DND-41 (cell line): ENCODE measurements at regions not wholly inside any gene's neighbourhood (a gene's known extent, or its start where the extent isn't known, plus 50 kb on each side); places are given as distances from the start of the nearest gene placed in this dataset.

Experiments used
- ATAC-seq: fragments of 200-7000 bp; cut with Tn5 transposase; 3 replicates; pipeline ENCODE4 v1.9.1; 2021; ENCODE audit warnings: low read depth; ENCODE audit not compliant: insufficient read depth
- DNase-seq: peaks from one replicate; pipeline ENCODE4 v3.0.0-alpha.2; 2020
- H2AFZ ChIP-seq: 2 replicates; pipeline ENCODE4 v1.6.0; 2012; ENCODE audit warnings: low read depth, low read length
- H3K27ac ChIP-seq: 2 replicates; pipeline ENCODE4 v1.5.1; 2012; ENCODE audit warnings: low read length, inconsistent platforms
- H3K27me3 ChIP-seq: fragments of 200-600 bp; sonication (generic); 2 replicates; pipeline ENCODE4 v1.6.0; 2012; ENCODE audit warnings: low read length, mild to moderate bottlenecking, inconsistent platforms; ENCODE audit not compliant: insufficient read depth, poor library complexity
- H3K36me3 ChIP-seq: 2 replicates; pipeline ENCODE4 v1.5.1; 2012; ENCODE audit warnings: low read length, inconsistent platforms; ENCODE audit not compliant: insufficient read depth
- H3K4me1 ChIP-seq: 2 replicates; pipeline ENCODE4 v1.5.1; 2012; ENCODE audit warnings: mild to moderate bottlenecking, low read length; ENCODE audit not compliant: insufficient read depth
- H3K4me2 ChIP-seq: 2 replicates; pipeline ENCODE4 v1.6.0; 2012; ENCODE audit warnings: mild to moderate bottlenecking, moderate library complexity, low read length, inconsistent platforms; ENCODE audit not compliant: insufficient read depth
- H3K4me3 ChIP-seq, 2 experiments: fragments of 200-600 bp in 1 of 2; shearing (Covaris generic) in 1 of 2; 2 replicates each; pipeline ENCODE4 v1.5.1; 2012 to 2016; ENCODE audit warnings: inconsistent platforms in 2 of 2, low read length in 2 of 2, mild to moderate bottlenecking in 2 of 2, low read depth in 1 of 2, moderate library complexity in 1 of 2
- H3K79me2 ChIP-seq: 2 replicates; pipeline ENCODE4 v1.6.0; 2012; ENCODE audit warnings: low read length, inconsistent platforms; ENCODE audit not compliant: insufficient read depth
- H3K9ac ChIP-seq: 2 replicates; pipeline ENCODE4 v1.6.0; 2012; ENCODE audit warnings: low read depth, mild to moderate bottlenecking, inconsistent platforms, low read length, moderate library complexity
- H3K9me3 ChIP-seq: 2 replicates; pipeline ENCODE4 v1.5.1; 2012; ENCODE audit warnings: low read length, moderate library complexity, mild to moderate bottlenecking, inconsistent platforms; ENCODE audit not compliant: insufficient read depth, severe bottlenecking
- H4K20me1 ChIP-seq: 2 replicates; pipeline ENCODE4 v1.6.0; 2012; ENCODE audit warnings: low read length; ENCODE audit not compliant: insufficient read depth
- EZH2 ChIP-seq: IDR thresholded peaks from 3 replicates; pipeline ENCODE4 v1.6.1; 2012; ENCODE audit warnings: borderline replicate concordance, low read depth, mild to moderate bottlenecking, moderate library complexity, low read length, inconsistent platforms; ENCODE audit not compliant: severe bottlenecking
- TF ChIP-seq, protein P1 (sequence below): IDR thresholded peaks from 2 replicates; pipeline ENCODE4 v1.5.1; 2012; ENCODE audit warnings: borderline replicate concordance, low read length, moderate library complexity, mild to moderate bottlenecking; ENCODE audit not compliant: poor library complexity, severe bottlenecking; ENCODE audit errors: extremely low read depth

DNA sequence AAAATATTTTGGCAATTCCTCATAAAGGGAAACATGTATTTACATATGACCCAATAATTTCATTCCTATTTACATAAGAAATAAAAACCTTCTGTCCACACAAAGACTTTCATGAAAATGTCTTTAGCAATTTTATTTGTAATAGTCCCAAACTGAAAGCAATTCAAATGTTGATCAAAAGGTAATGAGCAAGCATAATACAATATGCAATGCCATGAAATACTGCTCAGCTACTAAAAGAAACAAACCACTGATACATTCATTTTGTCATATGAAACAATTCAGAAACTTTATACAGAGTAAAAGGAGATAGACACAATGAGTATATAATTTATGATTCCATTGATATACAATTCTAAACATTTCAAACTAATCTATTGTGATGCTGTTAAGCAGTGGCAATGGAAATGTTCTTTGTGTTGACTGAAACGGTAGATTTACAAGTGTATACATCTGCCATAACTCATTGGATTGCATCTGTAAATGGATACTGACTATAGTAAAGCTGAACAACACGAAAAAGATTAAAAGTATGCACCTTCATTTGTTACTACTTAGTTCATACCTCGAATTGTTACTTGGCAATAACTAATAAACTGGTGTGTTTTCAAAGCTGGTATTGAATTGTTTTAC, 335.6 kb downstream of the GASK1B start:
- H4K20me1 ChIP-seq: no peaks in the 10 kb centered on the region
- ATAC-seq (no peak), DNase-seq (no peak)
- no peak overlapping the region for H2AFZ ChIP-seq
- no peaks in the 10 kb centered on the region for H3K4me1 ChIP-seq
- no peak overlapping the region for H3K9ac ChIP-seq
- H3K27me3 ChIP-seq: no peaks in the 10 kb centered on the region
- H3K9me3 ChIP-seq: no peaks in the 10 kb centered on the region
- no peak overlapping the region for H3K27ac ChIP-seq
- H3K79me2 ChIP-seq: no peaks in the 10 kb centered on the region
- no peak overlapping the region for H3K4me3 ChIP-seq
- H3K4me2 ChIP-seq: no peak overlapping the region
- no peaks in the 10 kb centered on the region for H3K36me3 ChIP-seq
- no peak for TF ChIP-seq EZH2
- TF ChIP-seq, protein P1, sequence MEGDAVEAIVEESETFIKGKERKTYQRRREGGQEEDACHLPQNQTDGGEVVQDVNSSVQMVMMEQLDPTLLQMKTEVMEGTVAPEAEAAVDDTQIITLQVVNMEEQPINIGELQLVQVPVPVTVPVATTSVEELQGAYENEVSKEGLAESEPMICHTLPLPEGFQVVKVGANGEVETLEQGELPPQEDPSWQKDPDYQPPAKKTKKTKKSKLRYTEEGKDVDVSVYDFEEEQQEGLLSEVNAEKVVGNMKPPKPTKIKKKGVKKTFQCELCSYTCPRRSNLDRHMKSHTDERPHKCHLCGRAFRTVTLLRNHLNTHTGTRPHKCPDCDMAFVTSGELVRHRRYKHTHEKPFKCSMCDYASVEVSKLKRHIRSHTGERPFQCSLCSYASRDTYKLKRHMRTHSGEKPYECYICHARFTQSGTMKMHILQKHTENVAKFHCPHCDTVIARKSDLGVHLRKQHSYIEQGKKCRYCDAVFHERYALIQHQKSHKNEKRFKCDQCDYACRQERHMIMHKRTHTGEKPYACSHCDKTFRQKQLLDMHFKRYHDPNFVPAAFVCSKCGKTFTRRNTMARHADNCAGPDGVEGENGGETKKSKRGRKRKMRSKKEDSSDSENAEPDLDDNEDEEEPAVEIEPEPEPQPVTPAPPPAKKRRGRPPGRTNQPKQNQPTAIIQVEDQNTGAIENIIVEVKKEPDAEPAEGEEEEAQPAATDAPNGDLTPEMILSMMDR: no peak

DNA sequence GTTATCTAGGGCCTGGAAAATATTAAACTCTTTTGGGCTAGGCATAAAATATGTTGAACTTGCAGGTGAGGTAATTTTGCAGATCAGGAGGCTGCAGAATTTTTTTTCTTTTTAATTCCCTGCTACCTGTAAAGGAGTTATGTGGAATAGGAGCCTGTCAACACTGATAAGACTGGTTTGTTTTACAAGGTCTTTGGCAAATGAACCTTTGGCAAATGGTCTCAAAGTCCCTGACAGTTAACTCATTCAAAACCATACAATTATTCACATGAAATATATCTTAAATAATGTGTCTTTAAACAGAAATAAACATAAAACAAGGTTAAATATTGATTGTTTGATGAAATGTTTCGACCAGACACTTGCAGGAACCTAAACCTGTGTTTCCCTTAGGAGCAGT, 340.2 kb downstream of the GASK1B start:
- no peaks in the 10 kb centered on the region for H3K4me1 ChIP-seq
- H3K4me3 ChIP-seq: no peak overlapping the region
- H3K9me3 ChIP-seq: no peaks in the 10 kb centered on the region
- no peak for TF ChIP-seq EZH2
- TF ChIP-seq, protein P1: no peak
- H3K9ac ChIP-seq: no peak overlapping the region
- H3K27ac ChIP-seq: no peak overlapping the region
- no peak overlapping the region for H3K4me2 ChIP-seq
- no peak for ATAC-seq
- no peak overlapping the region for H2AFZ ChIP-seq
- H3K79me2 ChIP-seq: no peaks in the 10 kb centered on the region
- H3K27me3 ChIP-seq: no peaks in the 10 kb centered on the region
- no peak for DNase-seq
- H4K20me1 ChIP-seq: no peaks in the 10 kb centered on the region
- no peaks in the 10 kb centered on the region for H3K36me3 ChIP-seq

DNA sequence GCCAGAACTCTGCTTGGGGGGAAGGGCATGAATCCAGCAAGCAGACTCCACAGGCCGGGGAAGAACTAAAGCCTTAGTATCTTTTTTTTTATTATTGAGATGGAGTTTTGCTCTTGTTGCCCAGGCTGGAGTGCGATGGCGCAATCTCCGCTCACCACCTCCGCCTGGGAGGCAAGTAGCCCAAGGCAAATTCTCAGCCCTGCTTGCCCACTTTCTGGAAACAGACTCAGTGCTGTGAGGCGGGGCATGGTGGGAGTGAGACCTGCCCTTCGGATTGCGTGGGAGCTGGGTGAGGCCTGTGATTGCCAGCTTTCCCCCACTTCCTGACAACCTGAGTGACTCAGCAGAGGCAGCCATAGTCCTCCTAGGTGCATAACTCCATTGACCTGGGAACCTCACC, 348.8 kb downstream of the GASK1B start:
- no peak for DNase-seq

More for the DNA sequence above, 348.8 kb downstream of the GASK1B start:
- Histone ChIP-seq H3K4me2 (no peak overlapping the region), H2AFZ (no peak overlapping the region), H4K20me1 (no peaks in the 10 kb centered on the region), H3K27me3 (no peaks in the 10 kb centered on the region), H3K9me3 (no peaks in the 10 kb centered on the region), H3K9ac (no peak overlapping the region), H3K4me3 (no peak overlapping the region), H3K4me1 (no peaks in the 10 kb centered on the region), H3K27ac (no peak overlapping the region), H3K36me3 (no peaks in the 10 kb centered on the region), H3K79me2 (no peaks in the 10 kb centered on the region)
- no peak for ATAC-seq
- TF ChIP-seq, protein P1: no peak
- TF ChIP-seq EZH2: no peak
